ENCODE measurements at regions not wholly inside any gene's neighbourhood (a gene's known extent, or its start where the extent isn't known, plus 50 kb on each side); places are given as distances from the start of the nearest gene placed in this dataset.

- TF ChIP-seq CTCF (IDR thresholded peaks at IDR 0.05): no peak
- no peak for TF ChIP-seq POLR2A (IDR thresholded peaks at IDR 0.05)
Observed at GRCh38 chrX:3448563-3448962, 102.1 kb upstream of the MXRA5 start.

Data from body of pancreas (tissue), 4 donors.